Esophagus squamous epithelium (tissue), 5 donors: ENCODE measurements at regions not wholly inside any gene's neighbourhood (a gene's known extent, or its start where the extent isn't known, plus 50 kb on each side); places are given as distances from the start of the nearest gene placed in this dataset.

Source experiments
- DNase-seq: peaks from one replicate; lab custom pipeline; 2025; lab: John Stamatoyannopoulos, UW
- H3K27ac ChIP-seq, 4 donors: fragments of 200-600 bp; sonication (generic); one replicate each; pipeline ENCODE4 v1.5.1; 2016 to 2019; ENCODE audit warnings: mild to moderate bottlenecking in 1 of 4
- H3K27me3 ChIP-seq, 4 donors: fragments of 200-600 bp; sonication (generic); 1 replicate in 3 of 4; 2 replicates in 1 of 4; pipeline versions ENCODE4 v1.5.1 to v1.6.0; 2017 to 2021; ENCODE audit warnings: antibody characterized with exemption in 1 of 4
- H3K36me3 ChIP-seq, 3 donors: fragments of 200-600 bp; sonication (generic); one replicate each; pipeline ENCODE4 v1.5.1; 2016 to 2019
- H3K4me1 ChIP-seq, 3 donors: fragments of 200-600 bp; sonication (generic); one replicate each; pipeline ENCODE4 v1.5.1; 2017 to 2019
- H3K4me3 ChIP-seq, 4 donors: fragments of 200-600 bp; sonication (generic); 1 replicate in 3 of 4; 2 replicates in 1 of 4; pipeline ENCODE4 v1.5.1; 2016 to 2019; ENCODE audit warnings: mild to moderate bottlenecking in 2 of 4, moderate library complexity in 1 of 4
- H3K9me3 ChIP-seq, 3 donors: fragments of 200-600 bp; sonication (generic); one replicate each; pipeline ENCODE4 v1.5.1; 2016 to 2019
- POLR2A ChIP-seq, 4 donors: fragments of 450-650 bp; IDR thresholded peaks; one replicate each; pipeline ENCODE4 v1.6.1; 2017; ENCODE audit warnings: antibody characterized with exemption in 4 of 4, mild to moderate bottlenecking in 4 of 4, moderate library complexity in 3 of 4
- WGBS, 2 donors: methylation state at CpG; one replicate each; pipeline ENCODE4 v1.1.5; 2018; 5-methylcytosine and 5-hydroxymethylcytosine counted together
- intact Hi-C: fragments of 100-400 bp; cut with DNase I; formaldehyde crosslinking; loops from one replicate; pipeline ENCODE4 v1.15.0; 2022
- TF ChIP-seq, protein P1 (sequence below), 6 experiments: fragments of 450-650 bp in 4 of 6; fragments of 200-600 bp in 2 of 6; sonication (generic) in 2 of 6; IDR thresholded peaks; one replicate each; pipeline ENCODE4 v1.5.1; 2016 to 2019; ENCODE audit warnings: antibody characterized with exemption in 6 of 6, mild to moderate bottlenecking in 4 of 6, moderate library complexity in 4 of 6
- donor health status: DM: yes; HTN: yes; CAD: no.

DNA sequence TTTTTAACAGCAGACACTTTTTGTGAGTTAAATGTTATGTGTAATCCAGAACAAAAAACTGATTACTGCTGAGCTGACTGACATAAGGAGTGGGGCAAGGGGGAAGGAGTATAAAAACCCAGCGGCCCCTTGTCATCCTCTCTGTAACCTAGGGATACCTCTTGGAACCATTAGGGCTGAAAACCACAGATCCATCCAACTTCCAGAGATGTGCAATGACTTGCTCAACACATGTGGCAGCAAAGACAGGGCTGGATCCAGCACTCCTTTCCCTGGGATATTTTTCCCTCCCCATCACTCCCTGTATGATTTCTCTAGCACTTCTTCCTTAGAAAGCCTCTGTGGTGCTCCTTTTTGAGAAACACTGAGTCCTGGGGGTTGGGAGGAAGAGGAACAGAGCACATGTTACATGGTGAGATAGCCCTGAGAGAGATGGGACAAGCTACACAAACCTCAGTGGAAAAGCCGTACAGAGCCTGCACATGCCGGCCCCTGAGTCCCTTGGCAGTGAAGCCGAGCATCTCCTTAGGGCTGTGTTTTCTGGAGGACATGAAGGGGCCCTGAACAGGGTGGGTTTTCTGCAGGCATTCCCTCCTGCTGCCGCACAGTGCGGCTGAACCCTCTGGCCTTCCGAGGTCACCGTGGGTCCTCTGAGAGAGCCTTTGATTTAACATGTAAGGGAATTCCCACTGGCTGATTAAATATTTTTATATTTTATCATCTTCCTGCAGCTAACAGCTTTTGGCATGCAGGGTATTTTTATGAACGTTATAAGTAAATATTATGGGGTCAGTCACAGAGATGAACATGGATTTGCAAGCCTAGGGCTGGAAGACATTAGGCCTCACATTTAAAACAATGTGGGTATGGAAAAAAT is 219.9 kb downstream of the COG6 start:
- no peak for DNase-seq
- no peaks in the 10 kb centered on the region for H3K36me3 ChIP-seq
- intact Hi-C loops, result no loop called here
- TF ChIP-seq, protein P1, sequence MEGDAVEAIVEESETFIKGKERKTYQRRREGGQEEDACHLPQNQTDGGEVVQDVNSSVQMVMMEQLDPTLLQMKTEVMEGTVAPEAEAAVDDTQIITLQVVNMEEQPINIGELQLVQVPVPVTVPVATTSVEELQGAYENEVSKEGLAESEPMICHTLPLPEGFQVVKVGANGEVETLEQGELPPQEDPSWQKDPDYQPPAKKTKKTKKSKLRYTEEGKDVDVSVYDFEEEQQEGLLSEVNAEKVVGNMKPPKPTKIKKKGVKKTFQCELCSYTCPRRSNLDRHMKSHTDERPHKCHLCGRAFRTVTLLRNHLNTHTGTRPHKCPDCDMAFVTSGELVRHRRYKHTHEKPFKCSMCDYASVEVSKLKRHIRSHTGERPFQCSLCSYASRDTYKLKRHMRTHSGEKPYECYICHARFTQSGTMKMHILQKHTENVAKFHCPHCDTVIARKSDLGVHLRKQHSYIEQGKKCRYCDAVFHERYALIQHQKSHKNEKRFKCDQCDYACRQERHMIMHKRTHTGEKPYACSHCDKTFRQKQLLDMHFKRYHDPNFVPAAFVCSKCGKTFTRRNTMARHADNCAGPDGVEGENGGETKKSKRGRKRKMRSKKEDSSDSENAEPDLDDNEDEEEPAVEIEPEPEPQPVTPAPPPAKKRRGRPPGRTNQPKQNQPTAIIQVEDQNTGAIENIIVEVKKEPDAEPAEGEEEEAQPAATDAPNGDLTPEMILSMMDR (IDR thresholded peaks at IDR 0.05), result no peak
- TF ChIP-seq POLR2A (IDR thresholded peaks at IDR 0.05), result no peak
- H3K4me1 ChIP-seq, result peaks cover 0 to 31% (median 7%) of the 10 kb centered on the region in 3 donors
- H3K27ac ChIP-seq, result peak overlapping the region in 3 of 4 donors; percentile 12 to 52 (median 22)
- H3K9me3 ChIP-seq, result no peaks in the 10 kb centered on the region
- 51 to 70% methylated on average over 9 of the region's 9 CpGs for WGBS, 2 donors
- H3K4me3 ChIP-seq, result no peak overlapping the region
- H3K27me3 ChIP-seq, result no peaks in the 10 kb centered on the region

DNA sequence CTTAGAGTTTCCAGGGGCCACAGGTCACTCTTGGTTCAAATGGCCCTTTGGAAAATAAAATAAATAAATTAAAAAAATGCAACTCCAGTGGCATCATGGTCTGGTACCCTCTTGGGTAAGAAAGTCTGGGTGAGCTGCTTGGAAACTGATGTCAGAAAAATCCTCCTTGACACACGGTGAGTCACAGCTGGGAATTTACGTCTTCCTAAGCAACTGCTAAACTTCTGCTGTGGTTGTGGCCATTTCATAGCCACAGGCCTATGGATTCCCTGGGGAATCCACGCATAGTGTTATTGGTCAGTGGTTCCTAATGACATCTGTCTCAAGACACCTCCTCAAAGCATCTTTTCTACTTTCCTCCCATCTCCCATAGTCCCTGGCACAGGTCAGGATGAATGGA is 220.8 kb downstream of the COG6 start:
- Histone ChIP-seq H3K27ac (peak overlapping the region in 1 of 4 donors; percentile 52), H3K27me3 (no peaks in the 10 kb centered on the region), H3K9me3 (no peaks in the 10 kb centered on the region), H3K36me3 (no peaks in the 10 kb centered on the region), H3K4me1 (peaks cover 0 to 31% (median 7%) of the 10 kb centered on the region in 3 donors), H3K4me3 (no peak overlapping the region)
- 54 to 57% methylated on average over 3 of the region's 3 CpGs for WGBS, 2 donors
- TF ChIP-seq, protein P1 (IDR thresholded peaks at IDR 0.05), result no peak
- TF ChIP-seq POLR2A (IDR thresholded peaks at IDR 0.05), result no peak
- intact Hi-C loops, result no loop called here
- no peak for DNase-seq

DNA sequence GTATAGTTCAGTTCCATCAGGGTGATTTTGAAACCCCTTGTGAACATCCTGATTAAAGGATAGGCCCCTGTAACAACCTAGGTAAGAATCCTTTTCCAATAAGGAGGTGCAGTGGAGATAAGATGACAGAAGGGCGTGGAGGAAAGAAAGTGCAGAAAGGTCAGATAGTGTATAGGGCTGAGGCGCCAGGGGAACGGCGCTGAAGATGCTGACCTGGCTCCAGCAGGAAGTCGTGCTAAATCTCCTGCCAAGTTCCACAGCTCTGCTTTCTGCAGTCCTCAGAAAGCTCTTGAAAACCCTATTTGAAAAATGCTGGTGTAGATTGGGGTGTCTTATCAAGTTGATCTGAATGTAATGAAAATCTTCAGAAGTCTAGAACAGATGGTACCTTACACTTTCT is 221.7 kb downstream of the COG6 start:
- H3K9me3 ChIP-seq, result no peaks in the 10 kb centered on the region
- intact Hi-C loops, result no loop called here
- H3K36me3 ChIP-seq, result no peaks in the 10 kb centered on the region
- peaks cover 0 to 31% (median 7%) of the 10 kb centered on the region in 3 donors for H3K4me1 ChIP-seq
- no peak overlapping the region for H3K27ac ChIP-seq
- WGBS, 2 donors, result 54 to 75% methylated on average over 5 of the region's 5 CpGs
- no peaks in the 10 kb centered on the region for H3K27me3 ChIP-seq
- H3K4me3 ChIP-seq, result no peak overlapping the region
- no peak for TF ChIP-seq POLR2A (IDR thresholded peaks at IDR 0.05)
- TF ChIP-seq, protein P1 (IDR thresholded peaks at IDR 0.05), result no peak
- no peak for DNase-seq

DNA sequence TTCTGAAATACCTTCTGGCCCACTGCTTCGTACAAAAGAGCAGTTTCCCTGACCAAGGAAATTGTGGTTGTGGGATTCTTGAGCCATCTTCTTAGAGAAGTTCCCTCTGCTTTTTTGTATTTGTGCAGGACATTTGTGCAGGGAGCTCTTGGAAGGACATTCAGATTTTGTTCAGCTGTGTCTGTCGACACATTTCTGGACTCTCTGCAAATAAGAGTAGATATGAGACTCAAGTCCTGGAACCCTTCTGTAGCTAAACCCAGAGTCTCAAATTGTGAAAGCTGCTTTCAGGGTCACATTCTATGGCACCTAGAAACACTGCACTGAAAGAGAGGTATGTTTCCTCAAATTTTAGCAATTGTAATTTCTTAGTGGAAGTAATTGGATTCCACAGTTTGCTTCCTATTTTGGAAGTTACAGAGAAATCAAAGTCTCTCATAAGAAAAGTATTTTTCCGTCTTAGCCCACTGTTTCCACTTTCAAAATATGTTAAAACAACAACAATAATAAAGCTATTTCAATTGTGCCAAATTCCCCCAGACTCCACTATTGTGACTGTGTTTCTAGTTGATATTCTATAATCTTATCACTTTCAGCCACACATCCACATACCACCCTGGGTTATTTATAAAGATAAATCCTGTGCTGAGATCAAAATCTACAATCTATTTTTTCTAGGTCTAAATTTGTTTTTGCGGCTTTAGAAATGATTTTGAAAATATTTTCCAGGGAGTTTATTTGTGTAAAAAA is 224.0 kb downstream of the COG6 start:
- H3K27me3 ChIP-seq, result no peaks in the 10 kb centered on the region
- no peaks in the 10 kb centered on the region for H3K36me3 ChIP-seq
- intact Hi-C loops, result no loop called here
- 68 to 76% methylated on average over 4 of the region's 4 CpGs for WGBS, 2 donors
- peaks cover 0 to 30% (median 7%) of the 10 kb centered on the region in 3 donors for H3K4me1 ChIP-seq
- H3K27ac ChIP-seq, result no peak overlapping the region
- TF ChIP-seq POLR2A (IDR thresholded peaks at IDR 0.05), result no peak
- TF ChIP-seq, protein P1 (IDR thresholded peaks at IDR 0.05), result no peak
- H3K9me3 ChIP-seq, result peaks cover 0 to 15% (median 8%) of the 10 kb centered on the region in 3 donors
- DNase-seq, result no peak
- no peak overlapping the region for H3K4me3 ChIP-seq

DNA sequence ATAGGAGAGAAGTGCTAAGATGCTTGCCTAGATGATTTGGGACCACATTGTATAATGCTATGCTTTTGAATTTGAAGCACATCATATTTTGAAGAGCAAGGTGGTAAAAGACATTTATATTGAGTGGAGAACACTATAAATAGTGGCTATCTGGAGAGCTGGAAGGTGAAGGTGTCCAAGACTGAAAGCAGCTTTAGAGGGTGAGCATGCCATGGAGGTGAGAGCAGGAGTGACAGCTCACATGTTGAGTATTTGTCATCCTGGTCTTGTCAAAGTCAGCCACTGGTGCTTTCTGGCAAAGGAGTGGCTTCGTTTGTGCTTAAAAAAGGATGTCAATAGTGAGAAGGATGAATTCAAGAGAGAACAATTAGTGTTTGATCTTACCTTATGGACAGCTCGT is 225.9 kb downstream of the COG6 start:
- no peak overlapping the region for H3K4me3 ChIP-seq
- peaks cover 0 to 11% (median 0%) of the 10 kb centered on the region in 3 donors for H3K4me1 ChIP-seq
- no peaks in the 10 kb centered on the region for H3K27me3 ChIP-seq
- no peaks in the 10 kb centered on the region for H3K36me3 ChIP-seq
- WGBS, 2 donors, result 28 to 44% methylated on average over 2 of the region's 2 CpGs
- TF ChIP-seq POLR2A (IDR thresholded peaks at IDR 0.05), result no peak
- TF ChIP-seq, protein P1 (IDR thresholded peaks at IDR 0.05), result no peak
- H3K27ac ChIP-seq, result no peak overlapping the region
- no peak for DNase-seq
- peaks cover 0 to 25% (median 8%) of the 10 kb centered on the region in 3 donors for H3K9me3 ChIP-seq
- intact Hi-C loops, result no loop called here
